Thyroid gland (tissue), 4 donors: ENCODE measurements at regions not wholly inside any gene's neighbourhood (a gene's known extent, or its start where the extent isn't known, plus 50 kb on each side); places are given as distances from the start of the nearest gene placed in this dataset.

Source experiments
- DNase-seq, 2 donors: peaks; one replicate each; pipeline ENCODE4 v3.0.0-alpha.2; 2019
- H3K27ac ChIP-seq, 3 donors: fragments of 200-600 bp; sonication (generic); 1 replicate in 2 of 3; 2 replicates in 1 of 3; pipeline ENCODE4 v1.5.1; 2016 to 2019; ENCODE audit warnings: mild to moderate bottlenecking in 1 of 3, moderate library complexity in 1 of 3
- H3K27me3 ChIP-seq: fragments of 200-600 bp; sonication (generic); one replicate; pipeline ENCODE4 v1.5.1; 2019
- H3K36me3 ChIP-seq, 2 donors: fragments of 200-600 bp; sonication (generic); one replicate each; pipeline ENCODE4 v1.5.1; 2016 to 2019
- H3K4me1 ChIP-seq, 2 donors: fragments of 200-600 bp; sonication (generic); one replicate each; pipeline ENCODE4 v1.5.1; 2017 to 2019
- H3K4me3 ChIP-seq, 3 donors: fragments of 200-600 bp; sonication (generic); replicated peaks in 1 of 3; 1 replicate in 2 of 3; 2 replicates in 1 of 3; pipeline ENCODE4 v1.5.1; 2016; ENCODE audit warnings: mild to moderate bottlenecking in 1 of 3
- H3K9me3 ChIP-seq: fragments of 200-600 bp; sonication (generic); one replicate; pipeline ENCODE4 v1.5.1; 2017
- POLR2A ChIP-seq, 2 donors: fragments of 450-650 bp; IDR thresholded peaks; one replicate each; pipeline ENCODE4 v1.6.1; 2017; ENCODE audit warnings: antibody characterized with exemption in 2 of 2, mild to moderate bottlenecking in 2 of 2, moderate library complexity in 1 of 2
- WGBS, 2 donors: methylation state at CpG; one replicate each; pipeline ENCODE4 v1.1.5; 2017; 5-methylcytosine and 5-hydroxymethylcytosine counted together
- intact Hi-C: fragments of 100-400 bp; cut with DNase I; formaldehyde crosslinking; loops from one replicate; pipeline ENCODE4 v1.15.1; 2023
- TF ChIP-seq, protein P1 (sequence below), 6 experiments: fragments of 200-600 bp in 3 of 6; fragments of 450-650 bp in 3 of 6; sonication (generic) in 3 of 6; IDR thresholded peaks; one replicate each; pipeline ENCODE4 v1.5.1; 2016 to 2019; ENCODE audit warnings: antibody characterized with exemption in 6 of 6, mild to moderate bottlenecking in 2 of 6, inconsistent platforms in 1 of 6, moderate library complexity in 1 of 6

DNA sequence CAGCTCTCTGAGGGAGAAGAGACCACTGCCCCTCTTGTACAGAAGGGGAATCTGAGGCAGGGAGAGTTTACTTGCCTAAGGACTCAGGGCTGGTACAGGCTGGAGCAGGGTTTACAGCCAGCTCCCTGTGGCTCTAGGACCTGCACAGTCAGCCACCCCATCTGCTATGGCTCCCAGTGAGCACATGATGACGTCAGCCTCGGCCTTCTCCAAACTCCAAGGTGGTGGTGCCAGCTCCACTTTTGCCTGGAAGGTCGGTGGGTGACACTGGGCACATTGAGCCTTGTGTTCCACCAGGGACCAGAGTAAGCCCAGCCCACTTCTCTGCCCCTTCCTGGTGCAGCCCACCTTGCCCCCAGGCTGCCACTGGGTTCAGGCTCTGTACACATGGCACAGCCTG lies 202.2 kb downstream of the ENGASE start:
- intact Hi-C loops = no loop called here
- Histone ChIP-seq H3K4me1 (no peaks in the 10 kb centered on the region), H3K27ac (no peak overlapping the region), H3K36me3 (no peaks in the 10 kb centered on the region), H3K4me3 (no peak overlapping the region), H3K27me3 (no peaks in the 10 kb centered on the region), H3K9me3 (no peaks in the 10 kb centered on the region)
- no peak for DNase-seq
- TF ChIP-seq, protein P1, sequence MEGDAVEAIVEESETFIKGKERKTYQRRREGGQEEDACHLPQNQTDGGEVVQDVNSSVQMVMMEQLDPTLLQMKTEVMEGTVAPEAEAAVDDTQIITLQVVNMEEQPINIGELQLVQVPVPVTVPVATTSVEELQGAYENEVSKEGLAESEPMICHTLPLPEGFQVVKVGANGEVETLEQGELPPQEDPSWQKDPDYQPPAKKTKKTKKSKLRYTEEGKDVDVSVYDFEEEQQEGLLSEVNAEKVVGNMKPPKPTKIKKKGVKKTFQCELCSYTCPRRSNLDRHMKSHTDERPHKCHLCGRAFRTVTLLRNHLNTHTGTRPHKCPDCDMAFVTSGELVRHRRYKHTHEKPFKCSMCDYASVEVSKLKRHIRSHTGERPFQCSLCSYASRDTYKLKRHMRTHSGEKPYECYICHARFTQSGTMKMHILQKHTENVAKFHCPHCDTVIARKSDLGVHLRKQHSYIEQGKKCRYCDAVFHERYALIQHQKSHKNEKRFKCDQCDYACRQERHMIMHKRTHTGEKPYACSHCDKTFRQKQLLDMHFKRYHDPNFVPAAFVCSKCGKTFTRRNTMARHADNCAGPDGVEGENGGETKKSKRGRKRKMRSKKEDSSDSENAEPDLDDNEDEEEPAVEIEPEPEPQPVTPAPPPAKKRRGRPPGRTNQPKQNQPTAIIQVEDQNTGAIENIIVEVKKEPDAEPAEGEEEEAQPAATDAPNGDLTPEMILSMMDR (IDR thresholded peaks at IDR 0.05) = no peak
- TF ChIP-seq POLR2A (IDR thresholded peaks at IDR 0.05) = no peak
- WGBS, 2 donors = 65 to 74% methylated on average over 2 to 3 of the region's 3 CpGs

DNA sequence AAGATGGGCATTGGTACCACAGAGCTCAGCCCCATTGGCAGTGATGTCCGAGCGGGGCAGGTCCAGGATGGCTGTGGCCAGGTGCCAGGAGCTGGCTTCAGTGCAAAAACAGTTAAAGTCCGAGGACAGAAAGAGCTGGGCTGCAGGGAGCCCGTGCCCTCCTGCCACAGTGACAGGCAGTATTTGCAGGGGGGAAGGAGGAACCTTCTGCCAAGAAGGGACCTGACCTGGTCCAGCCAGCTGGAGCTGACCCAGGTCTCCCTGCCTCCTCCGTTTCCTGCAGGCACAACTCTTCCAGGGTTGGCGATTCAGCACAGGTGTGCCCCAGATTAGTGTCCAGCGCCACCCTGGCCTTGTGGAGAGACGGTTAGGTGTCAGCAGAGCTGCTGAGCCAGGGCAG lies 199.0 kb downstream of the ENGASE start:
- no peaks in the 10 kb centered on the region for H3K27me3 ChIP-seq
- WGBS, 2 donors = 26 to 51% methylated on average over 4 to 8 of the region's 8 CpGs
- peak; percentile 8 to 10 for DNase-seq

DNA sequence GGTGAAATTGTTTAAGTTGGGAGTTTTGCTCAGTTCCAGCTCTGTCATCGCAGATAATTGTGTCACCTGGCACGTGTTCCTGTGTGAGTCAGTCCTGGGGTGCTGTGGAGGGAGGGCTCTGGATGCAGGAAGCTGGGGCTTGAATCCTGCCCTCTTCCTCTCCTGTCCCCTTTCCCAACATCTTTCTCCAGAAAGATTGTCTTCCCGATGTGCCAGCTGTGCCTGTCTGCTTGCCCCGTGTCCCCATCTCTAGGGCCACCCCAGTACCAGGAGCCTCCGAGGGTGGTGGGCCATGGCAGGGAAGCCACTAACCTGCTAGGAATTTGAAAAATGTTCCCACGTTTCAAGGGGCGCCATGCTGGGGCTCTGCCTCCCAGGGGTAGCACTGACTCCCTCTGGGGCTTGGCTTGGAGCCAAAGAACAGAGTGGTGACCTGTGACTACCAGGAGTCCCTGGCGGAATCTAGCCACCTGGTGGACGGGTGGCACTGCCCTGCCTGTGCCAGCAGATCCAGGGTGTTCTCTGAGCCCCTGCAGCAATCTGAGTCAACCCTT lies 198.1 kb downstream of the ENGASE start:
- no peaks in the 10 kb centered on the region for H3K27me3 ChIP-seq
- peak; percentile 60 to 77 for DNase-seq
- TF ChIP-seq POLR2A (IDR thresholded peaks at IDR 0.05) = no peak
- TF ChIP-seq, protein P1 (IDR thresholded peaks at IDR 0.05) = peak in 2 of 6 experiments; percentile 27 to 28

More for the DNA sequence above, 199.0 kb downstream of the ENGASE start:
- TF ChIP-seq, protein P1 (IDR thresholded peaks at IDR 0.05) = no peak
- TF ChIP-seq POLR2A (IDR thresholded peaks at IDR 0.05) = no peak
- no peaks in the 10 kb centered on the region for H3K9me3 ChIP-seq
- no peaks in the 10 kb centered on the region for H3K4me1 ChIP-seq
- no peaks in the 10 kb centered on the region for H3K36me3 ChIP-seq
- intact Hi-C loops = no loop called here
- H3K4me3 ChIP-seq = no peak overlapping the region
- no peak overlapping the region for H3K27ac ChIP-seq

DNA sequence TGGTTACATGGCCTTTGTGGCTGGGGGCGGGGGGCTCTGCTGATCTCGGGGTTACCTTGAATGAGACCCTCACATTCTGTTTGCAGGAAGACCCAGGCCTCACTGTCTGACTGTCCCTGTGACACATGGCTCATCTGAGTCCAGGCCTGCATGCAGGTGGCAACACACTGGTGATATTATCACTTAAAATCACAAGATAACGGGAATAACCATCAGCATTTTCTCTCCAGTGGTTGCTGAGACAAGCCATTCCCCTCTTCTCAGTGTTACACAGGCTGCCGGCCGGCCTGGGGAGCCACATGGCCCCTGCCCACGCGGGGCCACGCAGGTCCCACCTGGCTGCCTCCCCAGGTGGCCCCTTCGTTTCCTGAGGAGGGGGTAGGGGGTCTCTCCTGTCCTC lies 197.6 kb downstream of the ENGASE start:
- Histone ChIP-seq H3K9me3 (no peaks in the 10 kb centered on the region), H3K4me3 (no peak overlapping the region), H3K27me3 (no peaks in the 10 kb centered on the region), H3K27ac (no peak overlapping the region), H3K4me1 (no peaks in the 10 kb centered on the region), H3K36me3 (no peaks in the 10 kb centered on the region)
- intact Hi-C loops = no loop called here
- 65 to 86% methylated on average over 6 to 9 of the region's 9 CpGs for whole genome bisulfite sequencing, 2 donors
- DNase-seq = no peak
- TF ChIP-seq, protein P1 (IDR thresholded peaks at IDR 0.05) = no peak
- no peak for TF ChIP-seq POLR2A (IDR thresholded peaks at IDR 0.05)

More for the DNA sequence above, 198.1 kb downstream of the ENGASE start:
- Histone ChIP-seq H3K4me3 (no peak overlapping the region), H3K36me3 (no peaks in the 10 kb centered on the region), H3K9me3 (no peaks in the 10 kb centered on the region), H3K27ac (no peak overlapping the region), H3K4me1 (no peaks in the 10 kb centered on the region)
- 29 to 46% methylated on average over 5 to 9 of the region's 9 CpGs for WGBS, 2 donors
- intact Hi-C loops = no loop called here

DNA sequence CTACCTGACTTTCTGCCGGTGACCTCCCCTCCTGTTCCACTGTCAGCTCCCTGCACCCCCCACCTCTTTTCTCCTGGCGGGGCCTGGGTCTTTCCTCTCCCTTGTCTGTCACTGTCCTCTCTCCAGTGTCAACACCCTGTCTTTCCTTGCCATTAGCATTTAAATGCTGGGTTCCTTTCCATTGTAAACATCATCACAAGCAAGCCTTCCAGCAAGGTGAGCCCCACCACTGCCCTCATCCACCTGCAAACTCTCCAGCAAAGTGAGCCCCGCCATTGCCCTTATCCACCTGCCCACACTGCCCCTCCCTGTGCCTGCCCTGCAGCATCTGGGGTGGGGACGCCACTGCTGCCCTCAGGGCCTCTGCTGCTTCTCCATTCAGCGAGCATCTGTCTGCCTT lies 195.0 kb downstream of the ENGASE start:
- TF ChIP-seq, protein P1 (IDR thresholded peaks at IDR 0.05) = no peak
- TF ChIP-seq POLR2A (IDR thresholded peaks at IDR 0.05) = no peak
- intact Hi-C loops = no loop called here
- no peaks in the 10 kb centered on the region for H3K9me3 ChIP-seq
- H3K4me3 ChIP-seq = no peak overlapping the region
- no peak for DNase-seq
- H3K36me3 ChIP-seq = no peaks in the 10 kb centered on the region
- no peaks in the 10 kb centered on the region for H3K27me3 ChIP-seq
- WGBS, 2 donors = 59 to 65% methylated on average over 5 of the region's 5 CpGs
- H3K4me1 ChIP-seq = no peaks in the 10 kb centered on the region
- no peak overlapping the region for H3K27ac ChIP-seq
